ENCODE measurements at regions not wholly inside any gene's neighbourhood (a gene's known extent, or its start where the extent isn't known, plus 50 kb on each side); places are given as distances from the start of the nearest gene placed in this dataset.

GRCh38 chr2:240365971-240366471 is 69.4 kb upstream of the GPC1 start:
- H2AFZ ChIP-seq (ENCODE audit: low read depth): no peak overlapping the region
- no peaks in the 10 kb centered on the region for H3K9me3 ChIP-seq
- no peaks in the 10 kb centered on the region for H3K36me3 ChIP-seq (replicated peaks in 1 of 2; ENCODE audit: control insufficient read depth in 1 of 2, insufficient read depth in 2 of 2, low read length in 1 of 2)
- no peaks in the 10 kb centered on the region for H3K27me3 ChIP-seq (ENCODE audit: insufficient read depth)
- no peak overlapping the region for H3K27ac ChIP-seq (ENCODE audit: low read depth in 2 of 2, low read length in 1 of 2)
- H3K4me2 ChIP-seq: no peak overlapping the region
- no peak overlapping the region for H3K9ac ChIP-seq
- POLR2A ChIA-PET: no interaction called here
- no peak for DNase-seq
- no peaks in the 10 kb centered on the region for H4K20me1 ChIP-seq (ENCODE audit: insufficient read depth)
- H3K4me1 ChIP-seq (ENCODE audit: control insufficient read depth in 1 of 2, insufficient read depth in 2 of 2, low read depth in 1 of 2, low read length in 1 of 2): peaks cover 0 to 14% of the 10 kb centered on the region in 2 experiments; a peak in 2 of 4 replicates
- no peak overlapping the region for H3K4me3 ChIP-seq (ENCODE audit: low read depth in 2 of 2, low read length in 1 of 2)
- no peaks in the 10 kb centered on the region for H3K9me2 ChIP-seq
- CTCF ChIA-PET: no interaction called here
- no peaks in the 10 kb centered on the region for H3F3A ChIP-seq (replicated peaks; ENCODE audit: insufficient read depth)
- no peaks in the 10 kb centered on the region for H3K79me2 ChIP-seq (ENCODE audit: insufficient read depth)
- no peak for TF ChIP-seq TAF1 (IDR thresholded peaks at IDR 0.05; ENCODE audit: borderline replicate concordance, low read depth, low read length)
- no peak for TF ChIP-seq EP300 (IDR thresholded peaks at IDR 0.05; ENCODE audit: borderline replicate concordance in 1 of 2, low read depth in 1 of 2, low read length in 1 of 2)
- no peak for TF ChIP-seq MAX (IDR thresholded peaks at IDR 0.05; ENCODE audit: low read depth)
- TF ChIP-seq, protein P1, sequence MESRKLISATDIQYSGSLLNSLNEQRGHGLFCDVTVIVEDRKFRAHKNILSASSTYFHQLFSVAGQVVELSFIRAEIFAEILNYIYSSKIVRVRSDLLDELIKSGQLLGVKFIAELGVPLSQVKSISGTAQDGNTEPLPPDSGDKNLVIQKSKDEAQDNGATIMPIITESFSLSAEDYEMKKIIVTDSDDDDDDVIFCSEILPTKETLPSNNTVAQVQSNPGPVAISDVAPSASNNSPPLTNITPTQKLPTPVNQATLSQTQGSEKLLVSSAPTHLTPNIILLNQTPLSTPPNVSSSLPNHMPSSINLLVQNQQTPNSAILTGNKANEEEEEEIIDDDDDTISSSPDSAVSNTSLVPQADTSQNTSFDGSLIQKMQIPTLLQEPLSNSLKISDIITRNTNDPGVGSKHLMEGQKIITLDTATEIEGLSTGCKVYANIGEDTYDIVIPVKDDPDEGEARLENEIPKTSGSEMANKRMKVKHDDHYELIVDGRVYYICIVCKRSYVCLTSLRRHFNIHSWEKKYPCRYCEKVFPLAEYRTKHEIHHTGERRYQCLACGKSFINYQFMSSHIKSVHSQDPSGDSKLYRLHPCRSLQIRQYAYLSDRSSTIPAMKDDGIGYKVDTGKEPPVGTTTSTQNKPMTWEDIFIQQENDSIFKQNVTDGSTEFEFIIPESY (IDR thresholded peaks at IDR 0.05; ENCODE audit: borderline replicate concordance, low read depth): no peak
- 51% methylated on average over 9 of the region's 9 CpGs for WGBS (ENCODE audit: low lambda C conversion rate)

DNA sequence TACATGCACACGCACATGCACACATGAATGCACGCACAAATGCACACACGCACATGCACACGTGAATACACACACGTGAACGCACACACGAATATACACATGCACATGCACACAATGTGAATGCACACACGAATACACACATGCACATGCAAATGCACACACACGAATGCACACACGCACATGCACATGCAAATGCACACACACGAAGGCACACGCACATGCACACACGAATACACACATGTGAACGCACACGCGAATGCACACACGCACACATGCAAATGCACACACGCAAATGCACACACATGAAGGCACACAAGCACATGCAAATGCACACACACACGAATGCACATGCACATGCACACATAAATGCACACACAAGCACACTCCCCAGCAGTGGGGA is 68.6 kb upstream of the GPC1 start:
- Histone ChIP-seq H4K20me1 (ENCODE audit: insufficient read depth) (no peaks in the 10 kb centered on the region), H3K36me3 (replicated peaks in 1 of 2; ENCODE audit: control insufficient read depth in 1 of 2, insufficient read depth in 2 of 2, low read length in 1 of 2) (no peaks in the 10 kb centered on the region), H3K27ac (ENCODE audit: low read depth in 2 of 2, low read length in 1 of 2) (no peak overlapping the region), H2AFZ (ENCODE audit: low read depth) (no peak overlapping the region), H3F3A (replicated peaks; ENCODE audit: insufficient read depth) (no peaks in the 10 kb centered on the region), H3K4me2 (no peak overlapping the region), H3K9ac (no peak overlapping the region), H3K4me1 (ENCODE audit: control insufficient read depth in 1 of 2, insufficient read depth in 2 of 2, low read depth in 1 of 2, low read length in 1 of 2) (peaks cover 0 to 14% of the 10 kb centered on the region in 2 experiments; a peak in 2 of 4 replicates), H3K9me3 (no peaks in the 10 kb centered on the region), H3K79me2 (ENCODE audit: insufficient read depth) (no peaks in the 10 kb centered on the region), H3K27me3 (ENCODE audit: insufficient read depth) (no peaks in the 10 kb centered on the region), H3K4me3 (ENCODE audit: low read depth in 2 of 2, low read length in 1 of 2) (no peak overlapping the region), H3K9me2 (no peaks in the 10 kb centered on the region)
- no peak for TF ChIP-seq ELF1 (IDR thresholded peaks at IDR 0.05)
- no peak for TF ChIP-seq FOXM1 (IDR thresholded peaks at IDR 0.05; ENCODE audit: low read depth)
- TF ChIP-seq JUND (IDR thresholded peaks at IDR 0.05): no peak
- TF ChIP-seq TCF12 (IDR thresholded peaks at IDR 0.05): no peak
- TF ChIP-seq MXI1 (IDR thresholded peaks at IDR 0.05; ENCODE audit: low read depth, low read length): no peak
- TF ChIP-seq FOXJ3 (CRISPR knock-in tag; IDR thresholded peaks at IDR 0.05): no peak
- no peak for TF ChIP-seq IRF3 (IDR thresholded peaks at IDR 0.05; ENCODE audit: low read depth, low read length)
- no peak for TF ChIP-seq POLR2AphosphoS5 (IDR thresholded peaks at IDR 0.05; ENCODE audit: low read depth, low read length)
- no peak for TF ChIP-seq USF2 (IDR thresholded peaks at IDR 0.05; ENCODE audit: borderline replicate concordance, low read depth, low read length)
- TF ChIP-seq, protein P2, sequence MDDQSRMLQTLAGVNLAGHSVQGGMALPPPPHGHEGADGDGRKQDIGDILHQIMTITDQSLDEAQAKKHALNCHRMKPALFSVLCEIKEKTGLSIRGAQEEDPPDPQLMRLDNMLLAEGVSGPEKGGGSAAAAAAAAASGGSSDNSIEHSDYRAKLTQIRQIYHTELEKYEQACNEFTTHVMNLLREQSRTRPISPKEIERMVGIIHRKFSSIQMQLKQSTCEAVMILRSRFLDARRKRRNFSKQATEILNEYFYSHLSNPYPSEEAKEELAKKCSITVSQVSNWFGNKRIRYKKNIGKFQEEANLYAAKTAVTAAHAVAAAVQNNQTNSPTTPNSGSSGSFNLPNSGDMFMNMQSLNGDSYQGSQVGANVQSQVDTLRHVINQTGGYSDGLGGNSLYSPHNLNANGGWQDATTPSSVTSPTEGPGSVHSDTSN (IDR thresholded peaks at IDR 0.05): no peak
- no peak for TF ChIP-seq EZH2phosphoT487 (IDR thresholded peaks at IDR 0.05; ENCODE audit: borderline replicate concordance, low read depth)
- TF ChIP-seq TEAD4 (IDR thresholded peaks at IDR 0.05; ENCODE audit: borderline replicate concordance, insufficient read depth): no peak
- TF ChIP-seq RAD21 (IDR thresholded peaks at IDR 0.05; ENCODE audit: low read length): no peak
- no peak for TF ChIP-seq MEF2A (IDR thresholded peaks at IDR 0.05; ENCODE audit: borderline replicate concordance, low read depth)
- TF ChIP-seq RXRA (IDR thresholded peaks at IDR 0.05; ENCODE audit: borderline replicate concordance, low read depth): no peak
- no peak for TF ChIP-seq GABPA (IDR thresholded peaks at IDR 0.05; ENCODE audit: low read depth)
- TF ChIP-seq GATA2 (CRISPR knock-in tag; IDR thresholded peaks at IDR 0.05): no peak
- no peak for TF ChIP-seq NFIC (IDR thresholded peaks at IDR 0.05; ENCODE audit: borderline replicate concordance)
- no peak for TF ChIP-seq SIN3A (IDR thresholded peaks at IDR 0.05; ENCODE audit: borderline replicate concordance, low read depth, low read length)
- ChIA-PET CTCF (no interaction called here), POLR2A (no interaction called here)
- DNase-seq: no peak
- WGBS (ENCODE audit: low lambda C conversion rate): 81% methylated on average over 19 of the region's 19 CpGs

Measured in SK-N-SH (cell line).